ENCODE measurements at regions not wholly inside any gene's neighbourhood (a gene's known extent, or its start where the extent isn't known, plus 50 kb on each side); places are given as distances from the start of the nearest gene placed in this dataset.
A peak's percentile ranks its signal among the peaks of the same experiment; 100 is the strongest.

DNA sequence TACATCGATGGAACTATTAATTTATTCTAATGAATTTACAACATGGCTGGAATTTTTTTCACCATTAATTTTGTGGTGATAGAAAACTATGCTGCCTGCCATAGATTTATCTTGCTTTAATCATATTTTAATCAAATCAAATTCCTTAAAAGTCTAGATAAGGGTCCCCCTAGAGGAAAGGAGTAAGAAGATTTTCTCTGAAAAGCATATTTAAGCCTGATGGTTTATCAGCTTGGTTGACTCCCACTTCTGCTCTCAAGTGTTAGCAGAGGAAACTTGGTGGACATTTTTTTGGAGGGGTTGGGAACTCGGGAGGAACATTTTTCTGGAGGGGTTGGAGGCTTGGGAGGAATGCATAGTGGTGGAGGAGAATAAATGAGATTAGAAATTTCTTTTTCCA is 253.3 kb downstream of the KCNRG start:
- dilution Hi-C loops (cut with HindIII; ENCODE audit: low sequenced_read_pairs, unreplicated experiment) (no loop called here), intact Hi-C loops (cut with micrococcal nuclease) (no loop called here)
- peak; percentile 5 for DNase-seq

More for the DNA sequence above, 253.3 kb downstream of the KCNRG start:
- Histone ChIP-seq H3K56ac (ENCODE audit: extremely low read depth, insufficient read depth, low read length) (no peak overlapping the region), H3K36me3 (ENCODE audit: control insufficient read depth, insufficient read depth, low read length) (no peaks in the 10 kb centered on the region), H2AK9ac (replicated peaks; ENCODE audit: low read depth, low read length, poor library complexity) (no peak overlapping the region), H3K27ac (ENCODE audit: insufficient read depth, low read length) (no peak overlapping the region), H3K9me1 (ENCODE audit: insufficient read depth, low read length) (no peaks in the 10 kb centered on the region), H3K79me1 (ENCODE audit: low read depth in 1 of 2, low read length in 2 of 2) (no peaks in the 10 kb centered on the region), H2BK15ac (ENCODE audit: low read depth, low read length) (no peak overlapping the region), H4K20me1 (ENCODE audit: insufficient read depth, low read length) (no peaks in the 10 kb centered on the region), H3K18ac (ENCODE audit: low read depth, low read length) (no peak overlapping the region), H3K4me3 (ENCODE audit: insufficient read depth, low read depth, low read length) (no peak overlapping the region), H2BK120ac (ENCODE audit: low read depth, low read length) (no peak overlapping the region), H2AK5ac (ENCODE audit: low read depth, low read length) (no peak overlapping the region), H3K27me3 (ENCODE audit: control insufficient read depth, insufficient read depth, low read length) (peaks cover 6% of the 10 kb centered on the region; the same call in 1 of the 2 replicates), H3K9me3 (ENCODE audit: control insufficient read depth, insufficient read depth, low read length) (no peaks in the 10 kb centered on the region), H2BK5ac (ENCODE audit: low read depth, low read length, poor library complexity, severe bottlenecking) (no peak overlapping the region), H3K4ac (ENCODE audit: low read depth, low read length) (no peak overlapping the region), H3K9ac (ENCODE audit: low read depth, low read length) (no peak overlapping the region), H3K23ac (ENCODE audit: low read depth, low read length) (no peak overlapping the region), H4K8ac (ENCODE audit: low read depth in 2 of 2, low read length in 2 of 2) (no peak overlapping the region), H4K5ac (ENCODE audit: low read depth, low read length) (no peak overlapping the region), H4K91ac (ENCODE audit: insufficient read depth, low read depth, low read length) (no peak overlapping the region), H3K14ac (replicated peaks; ENCODE audit: low read depth, low read length) (no peak overlapping the region), H2AFZ (replicated peaks; ENCODE audit: low read length, poor library complexity) (no peak overlapping the region), H3K4me2 (ENCODE audit: low read depth, low read length) (no peak overlapping the region), H3K4me1 (ENCODE audit: control insufficient read depth, insufficient read depth, low read length) (no peaks in the 10 kb centered on the region), H2BK20ac (ENCODE audit: low read depth, low read length) (no peak overlapping the region)
- no peak for ATAC-seq (ENCODE audit: low read depth)
- no TSS peak for BruUV-seq (replicated peaks)
- ChIA-PET CTCF (interaction anchor here (1.0 kb wide), 1 partner anchor 15 kb away, joined by 3 read pairs; no protein-coding TSS in a partner anchor), POLR2A (ENCODE audit: unreplicated experiment) (no interaction called here)
- no CpG with 5 or more reads among the region's 2 CpGs for WGBS, 2 experiments (ENCODE audit: extremely low coverage in 2 of 2, insufficient read length in 1 of 2)
- TF ChIP-seq, protein P1, sequence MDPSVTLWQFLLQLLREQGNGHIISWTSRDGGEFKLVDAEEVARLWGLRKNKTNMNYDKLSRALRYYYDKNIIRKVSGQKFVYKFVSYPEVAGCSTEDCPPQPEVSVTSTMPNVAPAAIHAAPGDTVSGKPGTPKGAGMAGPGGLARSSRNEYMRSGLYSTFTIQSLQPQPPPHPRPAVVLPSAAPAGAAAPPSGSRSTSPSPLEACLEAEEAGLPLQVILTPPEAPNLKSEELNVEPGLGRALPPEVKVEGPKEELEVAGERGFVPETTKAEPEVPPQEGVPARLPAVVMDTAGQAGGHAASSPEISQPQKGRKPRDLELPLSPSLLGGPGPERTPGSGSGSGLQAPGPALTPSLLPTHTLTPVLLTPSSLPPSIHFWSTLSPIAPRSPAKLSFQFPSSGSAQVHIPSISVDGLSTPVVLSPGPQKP (IDR thresholded peaks at IDR 0.05; ENCODE audit: borderline replicate concordance, low read depth, low read length) = no peak
- TF ChIP-seq MAZ (IDR thresholded peaks at IDR 0.05; ENCODE audit: borderline replicate concordance, low read depth, low read length) = no peak
- TF ChIP-seq, protein P2, sequence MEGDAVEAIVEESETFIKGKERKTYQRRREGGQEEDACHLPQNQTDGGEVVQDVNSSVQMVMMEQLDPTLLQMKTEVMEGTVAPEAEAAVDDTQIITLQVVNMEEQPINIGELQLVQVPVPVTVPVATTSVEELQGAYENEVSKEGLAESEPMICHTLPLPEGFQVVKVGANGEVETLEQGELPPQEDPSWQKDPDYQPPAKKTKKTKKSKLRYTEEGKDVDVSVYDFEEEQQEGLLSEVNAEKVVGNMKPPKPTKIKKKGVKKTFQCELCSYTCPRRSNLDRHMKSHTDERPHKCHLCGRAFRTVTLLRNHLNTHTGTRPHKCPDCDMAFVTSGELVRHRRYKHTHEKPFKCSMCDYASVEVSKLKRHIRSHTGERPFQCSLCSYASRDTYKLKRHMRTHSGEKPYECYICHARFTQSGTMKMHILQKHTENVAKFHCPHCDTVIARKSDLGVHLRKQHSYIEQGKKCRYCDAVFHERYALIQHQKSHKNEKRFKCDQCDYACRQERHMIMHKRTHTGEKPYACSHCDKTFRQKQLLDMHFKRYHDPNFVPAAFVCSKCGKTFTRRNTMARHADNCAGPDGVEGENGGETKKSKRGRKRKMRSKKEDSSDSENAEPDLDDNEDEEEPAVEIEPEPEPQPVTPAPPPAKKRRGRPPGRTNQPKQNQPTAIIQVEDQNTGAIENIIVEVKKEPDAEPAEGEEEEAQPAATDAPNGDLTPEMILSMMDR (conservative IDR thresholded peaks at IDR 0.05; ENCODE audit: low read depth, low read length) = 0 out of 2 replicates have a peak, but pooled peaks have one; percentile 11
- no peak for TF ChIP-seq CHD1 (IDR thresholded peaks at IDR 0.05; ENCODE audit: low read depth, low read length)
- no peak for TF ChIP-seq RCOR1 (IDR thresholded peaks at IDR 0.05; ENCODE audit: insufficient replicate concordance, low read length)
- TF ChIP-seq MAFK (IDR thresholded peaks at IDR 0.05; ENCODE audit: low read depth, low read length) = no peak
- no peak for TF ChIP-seq POLR2A (IDR thresholded peaks at IDR 0.05; ENCODE audit: low read depth, low read length)
- in situ Hi-C loops (cut with MboI; ENCODE audit: low sequenced_read_pairs) = no loop called here
